Astrocyte (in vitro differentiated cells and primary cell): ENCODE measurements at regions not wholly inside any gene's neighbourhood (a gene's known extent, or its start where the extent isn't known, plus 50 kb on each side); places are given as distances from the start of the nearest gene placed in this dataset.

ENCODE experiments used
- CTCF ChIP-seq: IDR thresholded peaks from 2 replicates; pipeline ENCODE4 v1.5.1; 2011; ENCODE audit warnings: low read depth, mild to moderate bottlenecking, inconsistent platforms, low read length, moderate library complexity; ENCODE audit not compliant: insufficient read depth
- EZH2 ChIP-seq: IDR thresholded peaks from 2 replicates; pipeline ENCODE4 v1.6.1; 2012; ENCODE audit warnings: mild to moderate bottlenecking, low read length, inconsistent platforms; ENCODE audit not compliant: insufficient read depth

GRCh38 chr3:153394017-153394416 lies 232.0 kb downstream of the RAP2B start:
- no peak for TF ChIP-seq CTCF
- TF ChIP-seq EZH2 = no peak
